Keratinocyte (primary cell): ENCODE measurements at regions not wholly inside any gene's neighbourhood (a gene's known extent, or its start where the extent isn't known, plus 50 kb on each side); places are given as distances from the start of the nearest gene placed in this dataset.
A peak's percentile ranks its signal among the peaks of the same experiment; 100 is the strongest.

Source experiments
- DNase-seq: peaks from one replicate; pipeline ENCODE4 v3.0.0-alpha.2; 2011; ENCODE audit warnings: low read depth, missing footprints, low spot score
- FAIRE-seq: peaks from 2 replicates; lab custom pipeline; 2011; peaks lifted over from hg19 to GRCh38; lab: Jason Lieb, UNC
- H2AFZ ChIP-seq: 2 replicates; pipeline ENCODE4 v1.6.0; 2012; ENCODE audit warnings: low read length, control low read depth, inconsistent platforms; ENCODE audit not compliant: control insufficient read depth
- H3K27ac ChIP-seq: 2 replicates; pipeline ENCODE4 v1.5.1; 2011; ENCODE audit warnings: low read length; ENCODE audit not compliant: control insufficient read depth, insufficient read depth
- H3K27me3 ChIP-seq: 3 replicates; pipeline ENCODE4 v1.6.0; 2011; ENCODE audit warnings: low read length; ENCODE audit not compliant: control insufficient read depth, insufficient read depth; ENCODE audit errors: extremely low read depth
- H3K36me3 ChIP-seq, 2 experiments: 2 replicates in 1 of 2; 3 replicates in 1 of 2; pipeline ENCODE4 v1.5.1; 2011; ENCODE audit warnings: low read length in 2 of 2, mild to moderate bottlenecking in 1 of 2; ENCODE audit not compliant: control insufficient read depth in 2 of 2, insufficient read depth in 2 of 2; ENCODE audit errors: extremely low read depth in 1 of 2
- H3K4me1 ChIP-seq: 3 replicates; pipeline ENCODE4 v1.5.1; 2011; ENCODE audit warnings: low read length; ENCODE audit not compliant: control insufficient read depth, insufficient read depth; ENCODE audit errors: extremely low read depth
- H3K4me2 ChIP-seq: 3 replicates; pipeline ENCODE4 v1.6.0; 2011; ENCODE audit warnings: low read depth, low read length; ENCODE audit not compliant: control insufficient read depth, insufficient read depth; ENCODE audit errors: extremely low read depth
- H3K4me3 ChIP-seq, 3 experiments: fragments of 200-600 bp in 1 of 3; sonication (generic) in 1 of 3; 2 replicates in 2 of 3; 3 replicates in 1 of 3; pipeline ENCODE4 v1.5.1; 2011 to 2016; ENCODE audit warnings: low read length in 3 of 3, mild to moderate bottlenecking in 3 of 3, control low read depth in 2 of 3, inconsistent platforms in 1 of 3, low read depth in 1 of 3, mixed read lengths in 1 of 3, mixed run types in 1 of 3, moderate library complexity in 1 of 3; ENCODE audit not compliant: control insufficient read depth in 2 of 3, insufficient read depth in 2 of 3; ENCODE audit errors: extremely low read depth in 1 of 3
- H3K79me2 ChIP-seq: 2 replicates; pipeline ENCODE4 v1.6.0; 2012; ENCODE audit warnings: low read length; ENCODE audit not compliant: control insufficient read depth, insufficient read depth
- H3K9ac ChIP-seq: 3 replicates; pipeline ENCODE4 v1.6.0; 2011; ENCODE audit warnings: low read length; ENCODE audit not compliant: control insufficient read depth, insufficient read depth; ENCODE audit errors: extremely low read depth
- H3K9me1 ChIP-seq: 3 replicates; pipeline ENCODE4 v1.6.0; 2011; ENCODE audit warnings: low read length; ENCODE audit not compliant: control insufficient read depth, insufficient read depth; ENCODE audit errors: extremely low read depth
- H3K9me3 ChIP-seq: 2 replicates; pipeline ENCODE4 v1.5.1; 2012; ENCODE audit warnings: low read depth, low read length; ENCODE audit not compliant: control insufficient read depth
- H4K20me1 ChIP-seq: 3 replicates; pipeline ENCODE4 v1.6.0; 2011; ENCODE audit warnings: low read length; ENCODE audit not compliant: control insufficient read depth, insufficient read depth; ENCODE audit errors: extremely low read depth
- CTCF ChIP-seq, 3 experiments: IDR thresholded peaks in 1 of 3; conservative IDR thresholded peaks in 1 of 3; optimal IDR thresholded peaks in 1 of 3; 2 replicates in 2 of 3; 3 replicates in 1 of 3; pipeline versions ENCODE3 to v1.5.1; 2011; ENCODE audit warnings: low read length in 3 of 3, mild to moderate bottlenecking in 3 of 3, moderate library complexity in 2 of 3, control low read depth in 1 of 3, inconsistent platforms in 1 of 3; ENCODE audit not compliant: insufficient read depth in 2 of 3; ENCODE audit errors: extremely low read depth in 1 of 3
- EZH2 ChIP-seq: IDR thresholded peaks from one replicate; pipeline ENCODE4 v1.6.1; 2012; ENCODE audit warnings: inconsistent platforms, mild to moderate bottlenecking, low read length, moderate library complexity
- dilution Hi-C: fragments of 300-500 bp; cut with MboI; formaldehyde crosslinking; loops from one replicate; pipeline ENCODE4 v1.7.0; 2020; ENCODE audit warnings: low sequenced_read_pairs; ENCODE audit not compliant: extremely low pct_ligation_motif_present

GRCh38 chr3:65144791-65145351 is 457.1 kb upstream of the ADAMTS9 start:
- dilution Hi-C loops = no loop called here
- Histone ChIP-seq H3K79me2 (no peaks in the 10 kb centered on the region), H4K20me1 (no peaks in the 10 kb centered on the region), H3K4me3 (no peak overlapping the region), H3K9me3 (no peaks in the 10 kb centered on the region), H3K36me3 (no peaks in the 10 kb centered on the region), H3K27me3 (no peaks in the 10 kb centered on the region), H3K4me2 (no peak overlapping the region), H3K9ac (no peak overlapping the region), H3K9me1 (no peaks in the 10 kb centered on the region), H3K27ac (peak overlapping the region; percentile 68), H3K4me1 (peaks cover 22% of the 10 kb centered on the region), H2AFZ (no peak overlapping the region)
- TF ChIP-seq EZH2 = no peak
- TF ChIP-seq CTCF (optimal IDR thresholded peaks at IDR 0.05 in 1 of 3, IDR thresholded peaks at IDR 0.05 in 1 of 3, conservative IDR thresholded peaks at IDR 0.05 in 1 of 3; ENCODE audit: extremely low read depth in 1 of 3, insufficient read depth in 2 of 3, low read length in 3 of 3) = no peak
- peak; percentile 13 for FAIRE-seq
- no peak for DNase-seq

GRCh38 chr3:65142456-65142855 is 454.7 kb upstream of the ADAMTS9 start:
- peaks cover 22% of the 10 kb centered on the region for H3K4me1 ChIP-seq
- H3K9ac ChIP-seq = no peak overlapping the region
- H3K36me3 ChIP-seq = no peaks in the 10 kb centered on the region
- no peak overlapping the region for H3K27ac ChIP-seq
- no peaks in the 10 kb centered on the region for H3K27me3 ChIP-seq
- H3K9me1 ChIP-seq = no peaks in the 10 kb centered on the region
- H4K20me1 ChIP-seq = no peaks in the 10 kb centered on the region
- no peak overlapping the region for H3K4me2 ChIP-seq
- H3K79me2 ChIP-seq = no peaks in the 10 kb centered on the region
- no peak overlapping the region for H2AFZ ChIP-seq
- TF ChIP-seq EZH2 (no peak), CTCF (optimal IDR thresholded peaks at IDR 0.05 in 1 of 3, IDR thresholded peaks at IDR 0.05 in 1 of 3, conservative IDR thresholded peaks at IDR 0.05 in 1 of 3; ENCODE audit: extremely low read depth in 1 of 3, insufficient read depth in 2 of 3, low read length in 3 of 3) (no peak)
- FAIRE-seq (peak; percentile 46), DNase-seq (no peak)
- no peaks in the 10 kb centered on the region for H3K9me3 ChIP-seq
- dilution Hi-C loops = no loop called here
- H3K4me3 ChIP-seq = no peak overlapping the region
